OCI-LY1 (cell line): ENCODE measurements at regions not wholly inside any gene's neighbourhood (a gene's known extent, or its start where the extent isn't known, plus 50 kb on each side); places are given as distances from the start of the nearest gene placed in this dataset.

Experiments
- CTCF ChIP-seq: fragments of 200-600 bp; sonication (generic), shearing (Covaris generic); IDR thresholded peaks from 2 replicates; pipeline ENCODE4 v1.5.1; 2017; ENCODE audit warnings: mild to moderate bottlenecking, antibody characterized with exemption, low read length, moderate library complexity, mixed read lengths
- EZH2 ChIP-seq: fragments of 200-600 bp; sonication (generic), shearing (Covaris generic); IDR thresholded peaks from 2 replicates; pipeline ENCODE4 v1.8.0; 2017; ENCODE audit warnings: borderline replicate concordance, mixed run types, mild to moderate bottlenecking, antibody characterized with exemption, low read length, moderate library complexity, mixed read lengths

- TF ChIP-seq CTCF (no peak), EZH2 (no peak)
Measured at GRCh38 chr1:229063154-229063773, 207.6 kb upstream of the RAB4A start.
